H1 (cell line): ENCODE measurements at regions not wholly inside any gene's neighbourhood (a gene's known extent, or its start where the extent isn't known, plus 50 kb on each side); places are given as distances from the start of the nearest gene placed in this dataset.

Experiments used
- CTCF ChIA-PET: fragments of 300-600 bp; sonication (Branson Sonifier 250); formaldehyde crosslinking; loops from one replicate; lab custom pipeline; 2021; ENCODE audit not compliant: partially characterized antibody; lab: Charles Lee
- POLR2A ChIA-PET: fragments of 300-600 bp; sonication (Branson Sonifier 250); formaldehyde crosslinking; loops from one replicate; lab custom pipeline; 2021; ENCODE audit warnings: inconsistent platforms; ENCODE audit not compliant: partially characterized antibody; lab: Charles Lee
- DNase-seq, 2 experiments: peaks; one replicate each; pipeline versions ENCODE4 v3.0.0 to v3.0.0-alpha.2; 2010 to 2022; ENCODE audit warnings: low spot score in 2 of 2, low read depth in 1 of 2, mixed read lengths in 1 of 2
- FAIRE-seq: peaks from 2 replicates; lab custom pipeline; 2011; peaks lifted over from hg19 to GRCh38; lab: Jason Lieb, UNC
- H2AFZ ChIP-seq: 2 replicates; pipeline ENCODE4 v1.8.1; 2012; ENCODE audit warnings: low read length, inconsistent platforms
- H2AK5ac ChIP-seq: 2 replicates; pipeline ENCODE4 v1.6.1; 2013; ENCODE audit warnings: low read depth, low read length
- H2BK120ac ChIP-seq: replicated peaks from 2 replicates; pipeline ENCODE3; 2013; ENCODE audit warnings: low read depth, low read length, inconsistent platforms
- H2BK12ac ChIP-seq: 2 replicates; pipeline ENCODE4 v1.6.1; 2013; ENCODE audit warnings: low read depth, low read length
- H2BK15ac ChIP-seq: 2 replicates; pipeline ENCODE4 v1.6.1; 2013; ENCODE audit warnings: low read length
- H2BK20ac ChIP-seq: 2 replicates; pipeline ENCODE4 v1.6.1; 2013; ENCODE audit warnings: low read length
- H2BK5ac ChIP-seq: 2 replicates; pipeline ENCODE4 v1.6.1; 2013; ENCODE audit warnings: low read depth, low read length
- H3K14ac ChIP-seq: 2 replicates; pipeline ENCODE4 v1.6.1; 2013; ENCODE audit warnings: inconsistent platforms; ENCODE audit not compliant: insufficient read length
- H3K18ac ChIP-seq: 2 replicates; pipeline ENCODE4 v1.6.1; 2013; ENCODE audit warnings: low read length; ENCODE audit errors: extremely low read depth
- H3K23ac ChIP-seq: 2 replicates; pipeline ENCODE4 v1.6.1; 2013; ENCODE audit warnings: inconsistent platforms; ENCODE audit not compliant: insufficient read length
- H3K23me2 ChIP-seq: 2 replicates; pipeline ENCODE4 v1.6.1; 2013; ENCODE audit warnings: low read depth, low read length
- H3K27ac ChIP-seq: 2 replicates; pipeline ENCODE4 v1.6.1; 2011; ENCODE audit warnings: low read depth, low read length, inconsistent platforms
- H3K27me3 ChIP-seq, 4 experiments: replicated peaks in 1 of 4; 1 replicate in 1 of 4; 2 replicates in 3 of 4; pipeline versions ENCODE4 v1.6.1 to v1.8.1; 2011 to 2013; ENCODE audit warnings: low read length in 3 of 4, mild to moderate bottlenecking in 3 of 4, inconsistent platforms in 2 of 4, mixed read lengths in 2 of 4, moderate library complexity in 1 of 4; ENCODE audit not compliant: control insufficient read depth in 3 of 4, insufficient read depth in 3 of 4; ENCODE audit errors: extremely low read depth in 1 of 4
- H3K36me3 ChIP-seq, 4 experiments: 2 replicates each; pipeline versions ENCODE4 v1.6.1 to v1.8.1; 2011 to 2013; ENCODE audit warnings: mild to moderate bottlenecking in 4 of 4, low read length in 3 of 4, moderate library complexity in 2 of 4, control low read depth in 1 of 4, inconsistent platforms in 1 of 4; ENCODE audit not compliant: insufficient read depth in 4 of 4, control insufficient read depth in 2 of 4
- H3K4ac ChIP-seq: replicated peaks from 2 replicates; pipeline ENCODE3; 2013; ENCODE audit warnings: low read length, low read depth, mixed read lengths, inconsistent platforms; ENCODE audit not compliant: insufficient read length
- H3K4me1 ChIP-seq, 4 experiments: replicated peaks in 1 of 4; 1 replicate in 1 of 4; 2 replicates in 3 of 4; pipeline versions ENCODE4 v1.6.1 to v1.8.1; 2011 to 2013; ENCODE audit warnings: low read length in 3 of 4, inconsistent platforms in 2 of 4, mixed read lengths in 1 of 4; ENCODE audit not compliant: insufficient read depth in 4 of 4, control insufficient read depth in 3 of 4
- H3K4me2 ChIP-seq, 2 experiments: 2 replicates each; pipeline versions ENCODE4 v1.6.1 to v1.8.1; 2011 to 2013; ENCODE audit warnings: low read depth in 2 of 2, low read length in 2 of 2, control low read depth in 1 of 2, inconsistent platforms in 1 of 2, mild to moderate bottlenecking in 1 of 2; ENCODE audit not compliant: insufficient read depth in 1 of 2
- H3K4me3 ChIP-seq, 4 experiments: fragments of 200-600, 300-600 bp in 1 of 4; sonication (generic), shearing (Covaris generic), sonication (Bioruptor Twin) in 1 of 4; 2 replicates each; pipeline versions ENCODE4 v1.5.1 to v1.8.1; 2011 to 2016; ENCODE audit warnings: low read length in 4 of 4, low read depth in 3 of 4, control low read depth in 2 of 4, inconsistent platforms in 2 of 4, mild to moderate bottlenecking in 2 of 4, mixed read lengths in 1 of 4, moderate library complexity in 1 of 4; ENCODE audit not compliant: insufficient read depth in 2 of 4; ENCODE audit errors: extremely low read depth in 1 of 4
- H3K56ac ChIP-seq: replicated peaks from 2 replicates; pipeline ENCODE3; 2013; ENCODE audit warnings: low read depth, mild to moderate bottlenecking, mixed read lengths, low read length, inconsistent platforms; ENCODE audit not compliant: insufficient read length
- H3K79me1 ChIP-seq: 2 replicates; pipeline ENCODE4 v1.6.1; 2013; ENCODE audit warnings: low read depth, low read length, control low read depth
- H3K79me2 ChIP-seq, 2 experiments: 2 replicates each; pipeline versions ENCODE4 v1.6.1 to v1.8.1; 2012 to 2013; ENCODE audit warnings: low read length in 2 of 2, mild to moderate bottlenecking in 2 of 2, inconsistent platforms in 1 of 2; ENCODE audit not compliant: insufficient read depth in 2 of 2, control insufficient read depth in 1 of 2
- H3K9ac ChIP-seq, 4 experiments: replicated peaks in 1 of 4; 1 replicate in 1 of 4; 2 replicates in 3 of 4; pipeline versions ENCODE4 v1.6.1 to v1.8.1; 2011 to 2013; ENCODE audit warnings: low read depth in 3 of 4, low read length in 3 of 4, control low read depth in 2 of 4, mild to moderate bottlenecking in 2 of 4, moderate library complexity in 2 of 4, inconsistent platforms in 1 of 4; ENCODE audit errors: extremely low read depth in 1 of 4
- H3K9me3 ChIP-seq, 2 experiments: 2 replicates each; pipeline versions ENCODE4 v1.6.1 to v1.8.1; 2012 to 2013; ENCODE audit warnings: mild to moderate bottlenecking in 2 of 2, moderate library complexity in 2 of 2, control low read depth in 1 of 2, inconsistent platforms in 1 of 2, low read depth in 1 of 2, low read length in 1 of 2, mixed read lengths in 1 of 2; ENCODE audit not compliant: insufficient read depth in 2 of 2
- H4K20me1 ChIP-seq, 2 experiments: replicated peaks in 1 of 2; 2 replicates each; pipeline versions ENCODE3 to v1.8.1; 2011 to 2013; ENCODE audit warnings: inconsistent platforms in 2 of 2, low read length in 2 of 2, mild to moderate bottlenecking in 1 of 2; ENCODE audit not compliant: insufficient read depth in 2 of 2, control insufficient read depth in 1 of 2
- H4K5ac ChIP-seq: 2 replicates; pipeline ENCODE4 v1.6.1; 2013; ENCODE audit warnings: low read length, low read depth, mixed read lengths, inconsistent platforms; ENCODE audit not compliant: insufficient read length
- H4K8ac ChIP-seq: 2 replicates; pipeline ENCODE4 v1.8.0; 2013; ENCODE audit warnings: mild to moderate bottlenecking, moderate library complexity, low read length, inconsistent platforms; ENCODE audit not compliant: insufficient read depth; ENCODE audit errors: extremely low read depth
- H4K91ac ChIP-seq: replicated peaks from 2 replicates; pipeline ENCODE3; 2013; ENCODE audit warnings: low read length, mixed read lengths, inconsistent platforms; ENCODE audit not compliant: insufficient read length
- CREB1 ChIP-seq: IDR thresholded peaks from 2 replicates; pipeline ENCODE4 v1.6.1; 2012; ENCODE audit warnings: inconsistent platforms
- KDM5A ChIP-seq: fragments of 200-600 bp; IDR thresholded peaks from 2 replicates; pipeline ENCODE4 v1.7.1; 2012; ENCODE audit warnings: mild to moderate bottlenecking, low read length, inconsistent platforms, mixed read lengths
- PHF8 ChIP-seq: fragments of 200-600 bp; sonication (generic); conservative IDR thresholded peaks from 2 replicates; pipeline ENCODE4 v1.7.1; 2012; ENCODE audit warnings: low read depth, mild to moderate bottlenecking, inconsistent platforms, low read length, moderate library complexity
- POLR2AphosphoS5 ChIP-seq: IDR thresholded peaks from 2 replicates; pipeline ENCODE4 v1.6.1; 2011; ENCODE audit warnings: low read depth, low read length
- RAD21 ChIP-seq, 2 experiments: IDR thresholded peaks in 1 of 2; conservative IDR thresholded peaks in 1 of 2; 2 replicates each; pipeline ENCODE4 v1.6.1; 2011; ENCODE audit warnings: low read depth in 2 of 2, low read length in 2 of 2, improper control_type of control experiment in 1 of 2, inconsistent platforms in 1 of 2, mild to moderate bottlenecking in 1 of 2, moderate library complexity in 1 of 2
- SIX5 ChIP-seq: IDR thresholded peaks from 2 replicates; pipeline ENCODE4 v1.6.1; 2011; ENCODE audit warnings: mild to moderate bottlenecking, low read depth, low read length
- TCF12 ChIP-seq: IDR thresholded peaks from 2 replicates; pipeline ENCODE4 v1.6.1; 2011; ENCODE audit warnings: low read depth, mild to moderate bottlenecking, low read length
- TF ChIP-seq, protein P1 (sequence below): IDR thresholded peaks from 2 replicates; pipeline ENCODE4 v1.6.1; 2012; ENCODE audit warnings: inconsistent platforms

DNA sequence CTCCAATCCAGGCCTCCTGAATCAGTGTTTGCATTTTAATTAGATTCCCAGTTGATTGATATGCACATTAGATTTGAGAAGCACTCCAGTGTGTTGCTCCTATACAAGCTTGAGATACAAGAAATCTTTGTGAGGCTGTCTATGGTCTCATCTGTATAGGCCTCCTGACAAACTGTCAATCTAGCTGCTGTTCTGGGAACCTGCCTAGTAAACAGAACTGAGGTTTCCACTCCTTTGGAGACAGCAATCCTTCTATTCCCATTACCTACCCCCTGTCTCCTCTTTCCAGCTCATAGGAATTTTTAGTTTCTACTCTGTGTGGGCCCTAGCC is 306.1 kb upstream of the EMCN start:
- no peak overlapping the region for H2BK5ac ChIP-seq
- H3K56ac ChIP-seq, result no peak overlapping the region
- no peak overlapping the region for H3K23ac ChIP-seq
- no peak overlapping the region for H3K9ac ChIP-seq
- no peak overlapping the region for H2BK12ac ChIP-seq
- no peaks in the 10 kb centered on the region for H3K27me3 ChIP-seq
- no peak overlapping the region for H4K5ac ChIP-seq
- no peak for TF ChIP-seq POLR2AphosphoS5
- no peak for TF ChIP-seq TCF12
- no peak for TF ChIP-seq PHF8
- TF ChIP-seq KDM5A, result no peak
- TF ChIP-seq SIX5, result no peak
- no peak for TF ChIP-seq RAD21 (IDR thresholded peaks at IDR 0.05 in 1 of 2, conservative IDR thresholded peaks at IDR 0.05 in 1 of 2; ENCODE audit: low read depth in 2 of 2, low read length in 2 of 2)
- TF ChIP-seq, protein P1, sequence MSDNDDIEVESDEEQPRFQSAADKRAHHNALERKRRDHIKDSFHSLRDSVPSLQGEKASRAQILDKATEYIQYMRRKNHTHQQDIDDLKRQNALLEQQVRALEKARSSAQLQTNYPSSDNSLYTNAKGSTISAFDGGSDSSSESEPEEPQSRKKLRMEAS, result no peak
- TF ChIP-seq CREB1, result no peak
- ChIA-PET CTCF (interaction anchor here (0.5 to 2.2 kb wide), 3 partner anchors 12 to 711 kb away, joined by 4 to 6 read pairs (median 4); no protein-coding TSS in a partner anchor), POLR2A (no interaction called here)
- no peak overlapping the region for H2BK120ac ChIP-seq
- H3K18ac ChIP-seq, result no peak overlapping the region
- H3K4me1 ChIP-seq, result peaks cover 0 to 4% (median 0%) of the 10 kb centered on the region in 4 experiments; a peak in 2 of 7 replicates
- no peaks in the 10 kb centered on the region for H3K36me3 ChIP-seq
- no peak overlapping the region for H3K14ac ChIP-seq
- no peak overlapping the region for H3K27ac ChIP-seq
- H4K91ac ChIP-seq, result no peak overlapping the region
- DNase-seq (no peak), FAIRE-seq (no peak)
- H4K20me1 ChIP-seq, result no peaks in the 10 kb centered on the region
- no peak overlapping the region for H2BK15ac ChIP-seq
- no peak overlapping the region for H3K4me3 ChIP-seq
- no peaks in the 10 kb centered on the region for H3K79me1 ChIP-seq
- no peaks in the 10 kb centered on the region for H3K79me2 ChIP-seq
- no peak overlapping the region for H2AFZ ChIP-seq
- H3K4ac ChIP-seq, result no peak overlapping the region
- no peak overlapping the region for H4K8ac ChIP-seq
- H3K23me2 ChIP-seq, result no peaks in the 10 kb centered on the region
- H2BK20ac ChIP-seq, result no peak overlapping the region
- H3K4me2 ChIP-seq, result no peak overlapping the region
- H3K9me3 ChIP-seq, result peaks cover 0 to 2% of the 10 kb centered on the region in 2 experiments; a peak in 1 of 4 replicates
- no peak overlapping the region for H2AK5ac ChIP-seq
